Progenitor cell of endocrine pancreas (in vitro differentiated cells): ENCODE measurements at regions not wholly inside any gene's neighbourhood (a gene's known extent, or its start where the extent isn't known, plus 50 kb on each side); places are given as distances from the start of the nearest gene placed in this dataset.

Source experiments
- DNase-seq: peaks from one replicate; pipeline ENCODE4 v3.0.0; 2021; ENCODE audit warnings: low spot score; ENCODE audit not compliant: unreplicated experiment
- H3K27ac Mint-ChIP-seq: 2 replicates; pipeline ENCODE4 v1.8.0; 2021; ENCODE audit warnings: mild to moderate bottlenecking, moderate library complexity, mixed read lengths
- H3K27me3 Mint-ChIP-seq: 2 replicates; pipeline ENCODE4 v1.8.0; 2021; ENCODE audit warnings: mixed read lengths
- H3K36me3 Mint-ChIP-seq: 2 replicates; pipeline ENCODE4 v1.8.0; 2022; ENCODE audit warnings: mixed read lengths; ENCODE audit not compliant: insufficient read depth
- H3K4me1 Mint-ChIP-seq: 2 replicates; pipeline ENCODE4 v1.8.0; 2021; ENCODE audit warnings: low read depth, mixed read lengths
- H3K4me3 Mint-ChIP-seq: 2 replicates; pipeline ENCODE4 v1.8.0; 2021; ENCODE audit warnings: low read depth, mild to moderate bottlenecking, moderate library complexity, mixed read lengths
- H3K9me3 Mint-ChIP-seq: 2 replicates; pipeline ENCODE4 v1.8.0; 2021; ENCODE audit warnings: low read depth, mixed read lengths
- TF ChIP-seq, protein P1 (sequence below): fragments of 200-600 bp; sonication (generic); IDR thresholded peaks from one replicate; pipeline ENCODE4 v1.5.0; 2021; ENCODE audit warnings: antibody characterized with exemption, mild to moderate bottlenecking; ENCODE audit not compliant: unreplicated experiment

- Mint-ChIP-seq H3K4me3 (peak overlapping the region; percentile 16), H3K27ac (no peak overlapping the region), H3K4me1 (peaks cover 30% of the 10 kb centered on the region), H3K27me3 (no peaks in the 10 kb centered on the region), H3K36me3 (no peaks in the 10 kb centered on the region), H3K9me3 (no peaks in the 10 kb centered on the region)
- no peak for DNase-seq
- TF ChIP-seq, protein P1, sequence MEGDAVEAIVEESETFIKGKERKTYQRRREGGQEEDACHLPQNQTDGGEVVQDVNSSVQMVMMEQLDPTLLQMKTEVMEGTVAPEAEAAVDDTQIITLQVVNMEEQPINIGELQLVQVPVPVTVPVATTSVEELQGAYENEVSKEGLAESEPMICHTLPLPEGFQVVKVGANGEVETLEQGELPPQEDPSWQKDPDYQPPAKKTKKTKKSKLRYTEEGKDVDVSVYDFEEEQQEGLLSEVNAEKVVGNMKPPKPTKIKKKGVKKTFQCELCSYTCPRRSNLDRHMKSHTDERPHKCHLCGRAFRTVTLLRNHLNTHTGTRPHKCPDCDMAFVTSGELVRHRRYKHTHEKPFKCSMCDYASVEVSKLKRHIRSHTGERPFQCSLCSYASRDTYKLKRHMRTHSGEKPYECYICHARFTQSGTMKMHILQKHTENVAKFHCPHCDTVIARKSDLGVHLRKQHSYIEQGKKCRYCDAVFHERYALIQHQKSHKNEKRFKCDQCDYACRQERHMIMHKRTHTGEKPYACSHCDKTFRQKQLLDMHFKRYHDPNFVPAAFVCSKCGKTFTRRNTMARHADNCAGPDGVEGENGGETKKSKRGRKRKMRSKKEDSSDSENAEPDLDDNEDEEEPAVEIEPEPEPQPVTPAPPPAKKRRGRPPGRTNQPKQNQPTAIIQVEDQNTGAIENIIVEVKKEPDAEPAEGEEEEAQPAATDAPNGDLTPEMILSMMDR, result no peak
These were observed 143.4 kb upstream of the IER5L start for GRCh38 chr9:129321286-129322021.

DNA sequence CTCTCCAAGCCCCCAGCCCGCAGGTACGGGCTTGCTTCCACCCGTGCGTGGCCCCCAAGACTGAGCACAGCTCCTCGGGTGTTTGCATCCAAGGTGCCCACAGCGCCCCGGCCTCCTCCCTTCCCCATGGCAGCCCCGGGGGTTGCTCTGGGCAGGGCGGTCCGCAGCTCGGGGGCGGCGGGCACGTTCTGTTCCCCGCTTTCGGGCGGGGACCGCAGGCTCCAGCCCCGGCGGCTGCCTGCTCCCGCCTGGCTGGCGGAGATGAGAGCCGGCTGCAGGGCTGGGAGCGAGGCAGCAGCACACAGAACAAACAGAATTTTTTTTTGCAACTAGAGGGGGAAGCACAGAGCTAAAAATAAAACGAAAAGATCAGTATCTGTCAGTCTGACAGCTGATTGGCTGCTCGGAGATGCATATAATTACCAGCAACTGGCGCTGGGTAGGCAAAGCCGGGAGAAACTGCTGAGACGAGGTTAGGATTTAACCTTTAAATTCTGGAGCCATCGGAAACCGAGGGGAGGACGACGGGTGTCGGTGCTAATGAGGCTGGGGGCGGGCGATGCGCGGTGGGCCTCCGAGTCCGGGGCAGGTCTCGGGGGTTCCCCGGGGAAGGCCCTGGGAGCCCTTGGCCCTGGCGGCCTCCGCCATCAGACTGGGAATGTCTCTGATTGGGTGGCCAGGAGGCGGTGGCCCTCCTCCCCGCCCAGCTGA is 142.7 kb upstream of the IER5L start:
- no peaks in the 10 kb centered on the region for H3K9me3 Mint-ChIP-seq
- TF ChIP-seq, protein P1, result no peak
- no peaks in the 10 kb centered on the region for H3K27me3 Mint-ChIP-seq
- H3K4me3 Mint-ChIP-seq, result peak overlapping the region; percentile 56
- H3K4me1 Mint-ChIP-seq, result peaks cover 30% of the 10 kb centered on the region
- DNase-seq, result no peak
- no peak overlapping the region for H3K27ac Mint-ChIP-seq
- no peaks in the 10 kb centered on the region for H3K36me3 Mint-ChIP-seq

GRCh38 chr9:129319938-129320481 is 141.9 kb upstream of the IER5L start:
- H3K4me1 Mint-ChIP-seq, result peaks cover 30% of the 10 kb centered on the region
- no peak overlapping the region for H3K4me3 Mint-ChIP-seq
- H3K9me3 Mint-ChIP-seq, result no peaks in the 10 kb centered on the region
- no peaks in the 10 kb centered on the region for H3K36me3 Mint-ChIP-seq
- TF ChIP-seq, protein P1, result no peak
- H3K27me3 Mint-ChIP-seq, result no peaks in the 10 kb centered on the region
- DNase-seq, result no peak
- no peak overlapping the region for H3K27ac Mint-ChIP-seq

- Mint-ChIP-seq H3K4me1 (peaks cover 27% of the 10 kb centered on the region), H3K27me3 (no peaks in the 10 kb centered on the region), H3K4me3 (no peak overlapping the region), H3K9me3 (no peaks in the 10 kb centered on the region), H3K27ac (no peak overlapping the region), H3K36me3 (no peaks in the 10 kb centered on the region)
- TF ChIP-seq, protein P1, result no peak
- DNase-seq, result no peak
These were observed 141.2 kb upstream of the IER5L start for GRCh38 chr9:129319076-129319937.
